Smooth muscle cell (in vitro differentiated cells): ENCODE measurements at regions not wholly inside any gene's neighbourhood (a gene's known extent, or its start where the extent isn't known, plus 50 kb on each side); places are given as distances from the start of the nearest gene placed in this dataset.

ENCODE experiments used
- DNase-seq: peaks from one replicate; lab custom pipeline; 2025; ENCODE audit not compliant: unreplicated experiment; lab: John Stamatoyannopoulos, UW
- H2AFZ ChIP-seq: fragments of 200-600 bp; sonication (generic); 2 replicates; pipeline ENCODE4 v1.6.0; 2016; ENCODE audit warnings: antibody characterized with exemption, low read depth, mild to moderate bottlenecking
- H3F3A ChIP-seq: fragments of 200-600 bp; sonication (generic); 2 replicates; pipeline ENCODE4 v1.6.0; 2017; ENCODE audit warnings: antibody characterized with exemption, low read depth
- H3K27ac ChIP-seq: fragments of 200-600 bp; sonication (generic); 2 replicates; pipeline ENCODE4 v1.5.1; 2016; ENCODE audit warnings: low read depth, mild to moderate bottlenecking
- H3K27me3 ChIP-seq: fragments of 200-600 bp; sonication (generic); 2 replicates; pipeline ENCODE4 v1.6.1; 2016; ENCODE audit warnings: low read depth, mild to moderate bottlenecking
- H3K36me3 ChIP-seq: fragments of 200-600 bp; sonication (generic); 2 replicates; pipeline ENCODE4 v1.5.1; 2016; ENCODE audit warnings: low read depth
- H3K4me1 ChIP-seq: fragments of 200-600 bp; sonication (generic); 2 replicates; pipeline ENCODE4 v1.5.1; 2016; ENCODE audit warnings: low read depth
- H3K4me2 ChIP-seq: fragments of 200-600 bp; sonication (generic); 2 replicates; pipeline ENCODE4 v1.6.0; 2016; ENCODE audit warnings: mild to moderate bottlenecking
- H3K4me3 ChIP-seq: fragments of 200-600 bp; sonication (generic); 2 replicates; pipeline ENCODE4 v1.5.1; 2016; ENCODE audit warnings: mild to moderate bottlenecking
- H3K79me2 ChIP-seq: fragments of 200-600 bp; sonication (generic); 2 replicates; pipeline ENCODE4 v1.6.0; 2016; ENCODE audit warnings: low read depth, mild to moderate bottlenecking
- H3K9ac ChIP-seq: fragments of 200-600 bp; sonication (generic); 2 replicates; pipeline ENCODE4 v1.6.0; 2016; ENCODE audit warnings: low read depth
- H3K9me3 ChIP-seq: fragments of 200-600 bp; sonication (generic); replicated peaks from 2 replicates; pipeline ENCODE4 v1.5.1; 2016; ENCODE audit warnings: low read depth
- H4K20me1 ChIP-seq: fragments of 200-600 bp; sonication (generic); 2 replicates; pipeline ENCODE4 v1.6.0; 2016; ENCODE audit warnings: low read depth
- WGBS: methylation state at CpG from one replicate; pipeline ENCODE4 v1.1.7; 2016; ENCODE audit warnings: low lambda C conversion rate; 5-methylcytosine and 5-hydroxymethylcytosine counted together
- TF ChIP-seq, protein P1 (sequence below): fragments of 200-600 bp; sonication (generic); IDR thresholded peaks from 2 replicates; pipeline ENCODE4 v1.5.1; 2017; ENCODE audit warnings: borderline replicate concordance, mild to moderate bottlenecking, antibody characterized with exemption; ENCODE audit not compliant: insufficient read depth, poor library complexity, severe bottlenecking

DNA sequence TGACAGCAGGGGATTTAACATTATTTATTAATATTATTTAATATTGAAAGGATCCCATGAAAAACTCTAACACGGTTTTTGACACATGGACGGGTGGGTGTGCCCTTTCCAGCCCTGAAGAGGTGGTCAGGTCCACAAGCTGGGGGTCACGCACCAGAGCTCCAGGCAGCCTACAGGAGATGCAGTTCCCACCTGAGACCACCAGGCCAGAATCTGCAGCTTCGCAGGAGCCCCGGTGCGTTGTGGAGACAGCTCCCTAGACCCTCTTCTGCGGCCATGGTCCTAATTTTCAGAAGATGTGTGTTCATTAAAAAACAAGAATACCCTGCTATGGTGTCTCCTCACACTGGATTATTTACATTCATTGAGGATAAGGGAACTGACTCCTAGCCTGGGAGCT is 331.1 kb downstream of the C16orf95 start:
- H3K27me3 ChIP-seq, result no peaks in the 10 kb centered on the region
- peaks cover 12% of the 10 kb centered on the region for H3K4me1 ChIP-seq
- 80% methylated on average over 7 of the region's 7 CpGs for WGBS
- no peak overlapping the region for H3K9ac ChIP-seq
- no peaks in the 10 kb centered on the region for H4K20me1 ChIP-seq
- no peak for DNase-seq
- no peaks in the 10 kb centered on the region for H3K9me3 ChIP-seq
- H3K79me2 ChIP-seq, result no peaks in the 10 kb centered on the region
- TF ChIP-seq, protein P1, sequence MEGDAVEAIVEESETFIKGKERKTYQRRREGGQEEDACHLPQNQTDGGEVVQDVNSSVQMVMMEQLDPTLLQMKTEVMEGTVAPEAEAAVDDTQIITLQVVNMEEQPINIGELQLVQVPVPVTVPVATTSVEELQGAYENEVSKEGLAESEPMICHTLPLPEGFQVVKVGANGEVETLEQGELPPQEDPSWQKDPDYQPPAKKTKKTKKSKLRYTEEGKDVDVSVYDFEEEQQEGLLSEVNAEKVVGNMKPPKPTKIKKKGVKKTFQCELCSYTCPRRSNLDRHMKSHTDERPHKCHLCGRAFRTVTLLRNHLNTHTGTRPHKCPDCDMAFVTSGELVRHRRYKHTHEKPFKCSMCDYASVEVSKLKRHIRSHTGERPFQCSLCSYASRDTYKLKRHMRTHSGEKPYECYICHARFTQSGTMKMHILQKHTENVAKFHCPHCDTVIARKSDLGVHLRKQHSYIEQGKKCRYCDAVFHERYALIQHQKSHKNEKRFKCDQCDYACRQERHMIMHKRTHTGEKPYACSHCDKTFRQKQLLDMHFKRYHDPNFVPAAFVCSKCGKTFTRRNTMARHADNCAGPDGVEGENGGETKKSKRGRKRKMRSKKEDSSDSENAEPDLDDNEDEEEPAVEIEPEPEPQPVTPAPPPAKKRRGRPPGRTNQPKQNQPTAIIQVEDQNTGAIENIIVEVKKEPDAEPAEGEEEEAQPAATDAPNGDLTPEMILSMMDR, result no peak
- no peak overlapping the region for H2AFZ ChIP-seq
- no peak overlapping the region for H3K4me2 ChIP-seq
- H3K36me3 ChIP-seq, result no peaks in the 10 kb centered on the region
- H3K27ac ChIP-seq, result no peak overlapping the region
- no peak overlapping the region for H3K4me3 ChIP-seq
- H3F3A ChIP-seq, result peaks cover 13% of the 10 kb centered on the region

- 88% methylated on average over 17 of the region's 18 CpGs for WGBS
- Histone ChIP-seq H3K9me3 (no peaks in the 10 kb centered on the region), H2AFZ (no peak overlapping the region), H3K36me3 (no peaks in the 10 kb centered on the region), H3F3A (peaks cover 15% of the 10 kb centered on the region), H3K4me2 (no peak overlapping the region), H3K79me2 (no peaks in the 10 kb centered on the region), H3K9ac (no peak overlapping the region), H3K4me3 (no peak overlapping the region), H4K20me1 (no peaks in the 10 kb centered on the region), H3K4me1 (peaks cover 12% of the 10 kb centered on the region), H3K27me3 (no peaks in the 10 kb centered on the region), H3K27ac (no peak overlapping the region)
- no peak for DNase-seq
- TF ChIP-seq, protein P1, result no peak
Measured at GRCh38 chr16:86986809-86987487, 330.2 kb downstream of the C16orf95 start.

- Histone ChIP-seq H3K9ac (no peak overlapping the region), H3K4me1 (peaks cover 12% of the 10 kb centered on the region), H4K20me1 (no peaks in the 10 kb centered on the region), H3K4me3 (no peak overlapping the region), H3K4me2 (no peak overlapping the region), H3K36me3 (no peaks in the 10 kb centered on the region), H3K27me3 (no peaks in the 10 kb centered on the region), H3K27ac (no peak overlapping the region), H3K79me2 (no peaks in the 10 kb centered on the region), H3F3A (peaks cover 16% of the 10 kb centered on the region), H2AFZ (no peak overlapping the region), H3K9me3 (no peaks in the 10 kb centered on the region)
- WGBS, result 92% methylated on average over 31 of the region's 31 CpGs
- no peak for DNase-seq
- TF ChIP-seq, protein P1, result no peak
Measured at GRCh38 chr16:86987746-86988670, 329.2 kb downstream of the C16orf95 start.
